GM12878 (cell line): ENCODE measurements at regions not wholly inside any gene's neighbourhood (a gene's known extent, or its start where the extent isn't known, plus 50 kb on each side); places are given as distances from the start of the nearest gene placed in this dataset.

Experiments used
- ATAC-seq: fragments of 200-7000 bp; cut with Tn5 transposase; 3 replicates; pipeline ENCODE4 v1.9.1; 2020; ENCODE audit warnings: mild to moderate bottlenecking, moderate library complexity
- BruUV-seq: library from RNA; stranded (reverse); fragments of 400-500 nt; replicated peaks from 2 replicates; lab custom pipeline; 2021; lab: Mats Ljungman, UMichigan
- CTCF ChIA-PET: fragments of 300-600 bp; sonication (Branson Sonifier 250); formaldehyde crosslinking; extraction: SDS; loops from one replicate; lab custom pipeline; 2021; ENCODE audit warnings: inconsistent platforms; lab: Yijun Ruan, JAX
- POLR2A ChIA-PET: fragments of 350-600 bp; formaldehyde crosslinking; extraction: SDS; loops from one replicate; lab custom pipeline; 2021; ENCODE audit warnings: inconsistent platforms; lab: Charles Lee
- RAD21 ChIA-PET: fragments of 300-600 bp; sonication (Branson Sonifier 250); formaldehyde crosslinking; loops from one replicate; lab custom pipeline; 2023; ENCODE audit warnings: antibody characterized with exemption; ENCODE audit not compliant: unreplicated experiment; lab: Charles Lee
- SMC1A ChIA-PET: fragments of 300-600 bp; sonication (Branson Sonifier 250); formaldehyde crosslinking; loops from one replicate; lab custom pipeline; 2023; ENCODE audit not compliant: unreplicated experiment, uncharacterized antibody; lab: Charles Lee
- DNase-seq: peaks from one replicate; pipeline ENCODE4 v3.0.0-alpha.2; 2011; ENCODE audit warnings: low read depth, low spot score
- FAIRE-seq: peaks from 3 replicates; lab custom pipeline; 2011; peaks lifted over from hg19 to GRCh38; lab: Jason Lieb, UNC
- H2AFZ ChIP-seq: 2 replicates; pipeline ENCODE4 v1.6.0; 2011; ENCODE audit warnings: low read depth, low read length, control low read depth; ENCODE audit not compliant: control insufficient read depth
- H3K27ac ChIP-seq: 2 replicates; pipeline ENCODE4 v1.5.1; 2011; ENCODE audit warnings: control low read depth; ENCODE audit not compliant: control insufficient read depth, insufficient read depth
- H3K27me3 ChIP-seq, 2 experiments: replicated peaks in 1 of 2; 2 replicates each; pipeline versions ENCODE4 v1.6.0 to v1.6.1; 2011; ENCODE audit warnings: low read length in 1 of 2; ENCODE audit not compliant: control insufficient read depth in 2 of 2, insufficient read depth in 2 of 2
- H3K36me3 ChIP-seq, 2 experiments: 2 replicates each; pipeline ENCODE4 v1.5.1; 2011; ENCODE audit warnings: low read length in 1 of 2; ENCODE audit not compliant: control insufficient read depth in 2 of 2, insufficient read depth in 2 of 2
- H3K4me1 ChIP-seq: 2 replicates; pipeline ENCODE4 v1.6.1; 2011; ENCODE audit warnings: mild to moderate bottlenecking, low read length, moderate library complexity, mixed read lengths; ENCODE audit not compliant: control insufficient read depth, insufficient read depth
- H3K4me2 ChIP-seq: 2 replicates; pipeline ENCODE4 v1.6.0; 2011; ENCODE audit warnings: control low read depth; ENCODE audit not compliant: control insufficient read depth, insufficient read depth
- H3K4me3 ChIP-seq: fragments of 200-600 bp; sonication (generic); 2 replicates; pipeline ENCODE4 v1.5.1; 2016
- H3K79me2 ChIP-seq: 2 replicates; pipeline ENCODE4 v1.6.0; 2011; ENCODE audit warnings: low read length; ENCODE audit not compliant: control insufficient read depth, insufficient read depth
- H3K9ac ChIP-seq: 2 replicates; pipeline ENCODE4 v1.8.0; 2011; ENCODE audit warnings: low read length, control low read depth, mixed read lengths; ENCODE audit not compliant: control insufficient read depth, insufficient read depth
- H3K9me3 ChIP-seq: replicated peaks from 3 replicates; pipeline ENCODE4 v1.5.1; 2011; ENCODE audit warnings: mild to moderate bottlenecking, low read length; ENCODE audit not compliant: control insufficient read depth, insufficient read depth
- H4K20me1 ChIP-seq: 2 replicates; pipeline ENCODE4 v1.6.0; 2011; ENCODE audit not compliant: control insufficient read depth, insufficient read depth
- BCL11A ChIP-seq: IDR thresholded peaks from 2 replicates; pipeline ENCODE4 v1.6.1; 2011; ENCODE audit warnings: low read depth, low read length
- BHLHE40 ChIP-seq, 2 experiments: fragments of 450-650 bp in 1 of 2; IDR thresholded peaks; 2 replicates each; pipeline ENCODE4 v1.6.1; 2011 to 2017; ENCODE audit warnings: low read depth in 2 of 2, borderline replicate concordance in 1 of 2, improper control_type of control experiment in 1 of 2, low read length in 1 of 2, mild to moderate bottlenecking in 1 of 2
- CBX5 ChIP-seq: sonication (generic); IDR thresholded peaks from 2 replicates; pipeline ENCODE4 v1.6.1; 2016; ENCODE audit warnings: low read depth, moderate library complexity, mild to moderate bottlenecking, inconsistent platforms
- CTCF ChIP-seq, 3 experiments: IDR thresholded peaks in 2 of 3; conservative IDR thresholded peaks in 1 of 3; 2 replicates each; pipeline ENCODE4 v1.5.1; 2011; ENCODE audit warnings: low read depth in 3 of 3, low read length in 3 of 3, mild to moderate bottlenecking in 3 of 3, control low read depth in 2 of 3, moderate library complexity in 2 of 3, inconsistent platforms in 1 of 3, mixed read lengths in 1 of 3; ENCODE audit not compliant: control insufficient read depth in 2 of 3, insufficient read depth in 1 of 3; ENCODE audit errors: extremely low read depth in 1 of 3
- EED ChIP-seq: sonication (generic); IDR thresholded peaks from 2 replicates; pipeline ENCODE4 v1.6.1; 2016; ENCODE audit warnings: antibody characterized with exemption, low read depth
- IKZF1 ChIP-seq: fragments of 450-650 bp; conservative IDR thresholded peaks from 2 replicates; pipeline ENCODE4 v1.6.1; 2017; ENCODE audit warnings: antibody characterized with exemption, mild to moderate bottlenecking
- NFYB ChIP-seq: IDR thresholded peaks from 2 replicates; pipeline ENCODE4 v1.6.1; 2011; ENCODE audit warnings: low read depth, mild to moderate bottlenecking, low read length, improper control_type of control experiment, moderate library complexity; ENCODE audit not compliant: insufficient read depth
- PAX5 ChIP-seq: IDR thresholded peaks from 2 replicates; pipeline ENCODE4 v1.6.1; 2011; ENCODE audit warnings: low read depth, low read length, borderline replicate concordance
- POU2F2 ChIP-seq: IDR thresholded peaks from 3 replicates; pipeline ENCODE4 v1.6.1; 2011; ENCODE audit warnings: low read depth, mild to moderate bottlenecking, low read length, borderline replicate concordance
- SMAD1 ChIP-seq: fragments of 450-650 bp; IDR thresholded peaks from 2 replicates; pipeline ENCODE4 v1.6.1; 2018; ENCODE audit warnings: mild to moderate bottlenecking, low read depth; ENCODE audit not compliant: partially characterized antibody
- ZNF24 ChIP-seq: fragments of 450-650 bp; IDR thresholded peaks from 2 replicates; pipeline ENCODE4 v1.6.1; 2017; ENCODE audit warnings: antibody characterized with exemption, mild to moderate bottlenecking
- ZNF592 ChIP-seq: fragments of 450-650 bp; IDR thresholded peaks from 2 replicates; pipeline ENCODE4 v1.6.1; 2017; ENCODE audit warnings: mild to moderate bottlenecking, moderate library complexity
- WGBS: methylation state at CpG from one replicate; pipeline ENCODE4 v1.1.6; 2016; ENCODE audit warnings: low lambda C conversion rate; ENCODE audit not compliant: insufficient replicate concordance, insufficient coverage; ENCODE audit errors: missing lambda C conversion rate; 5-methylcytosine and 5-hydroxymethylcytosine counted together
- in situ Hi-C: fragments of 300-500 bp; cut with MboI; formaldehyde crosslinking; loops from 9 replicates; pipeline ENCODE4 v1.14.3; 2018; ENCODE audit warnings: mixed read lengths
- intact Hi-C: fragments of 100-400 bp; cut with micrococcal nuclease; formaldehyde crosslinking; loops from one replicate; pipeline ENCODE4 v1.14.2; 2022; ENCODE audit not compliant: unreplicated experiment

- CTCF ChIA-PET, result interaction anchor here (0.7 kb wide), 1 partner anchor 84 kb away, joined by 3 read pairs; no protein-coding TSS in a partner anchor
- WGBS, result 0% methylated on average over 1 of the region's 1 CpG
- POLR2A ChIA-PET, result no interaction called here
- no peaks in the 10 kb centered on the region for H3K9me3 ChIP-seq
- no peaks in the 10 kb centered on the region for H3K4me1 ChIP-seq
- H3K27me3 ChIP-seq, result no peaks in the 10 kb centered on the region
- no peak overlapping the region for H2AFZ ChIP-seq
- no peaks in the 10 kb centered on the region for H3K36me3 ChIP-seq
- FAIRE-seq (no peak), ATAC-seq (no peak), DNase-seq (no peak)
- TF ChIP-seq PAX5, result no peak
- no peak for TF ChIP-seq IKZF1
- no peak for TF ChIP-seq BHLHE40 (IDR thresholded peaks at IDR 0.05; ENCODE audit: borderline replicate concordance in 1 of 2, low read depth in 2 of 2, low read length in 1 of 2)
- no peak for TF ChIP-seq POU2F2
- no peak for TF ChIP-seq CBX5
- TF ChIP-seq NFYB, result no peak
- H3K9ac ChIP-seq, result no peak overlapping the region
- intact Hi-C loops (no loop called here), in situ Hi-C loops (no loop called here)
- no peak overlapping the region for H3K27ac ChIP-seq
- no TSS peak for BruUV-seq
- no peak overlapping the region for H3K4me3 ChIP-seq
- H3K4me2 ChIP-seq, result no peak overlapping the region
- RAD21 ChIA-PET, result no interaction called here
- SMC1A ChIA-PET, result interaction anchor here (0.8 kb wide), 1 partner anchor 153 kb away, joined by 3 read pairs; no protein-coding TSS in a partner anchor
- H3K79me2 ChIP-seq, result no peaks in the 10 kb centered on the region
- no peaks in the 10 kb centered on the region for H4K20me1 ChIP-seq
Observed at GRCh38 chr18:54528942-54529376, 62.1 kb upstream of the DYNAP start.

GRCh38 chr18:54529444-54529843 is 61.6 kb upstream of the DYNAP start:
- no peak overlapping the region for H3K4me3 ChIP-seq
- CTCF ChIA-PET, result interaction anchor here (0.7 kb wide), 1 partner anchor 85 kb away, joined by 3 read pairs; no protein-coding TSS in a partner anchor
- WGBS, result 27% methylated on average over 2 of the region's 2 CpGs
- no peak overlapping the region for H3K27ac ChIP-seq
- H2AFZ ChIP-seq, result no peak overlapping the region
- H3K9me3 ChIP-seq, result no peaks in the 10 kb centered on the region
- ATAC-seq, result no peak
- FAIRE-seq, result no peak
- SMC1A ChIA-PET, result no interaction called here
- H3K9ac ChIP-seq, result no peak overlapping the region
- H3K79me2 ChIP-seq, result no peaks in the 10 kb centered on the region
- H3K36me3 ChIP-seq, result no peaks in the 10 kb centered on the region
- in situ Hi-C loops (no loop called here), intact Hi-C loops (no loop called here)
- RAD21 ChIA-PET, result no interaction called here
- BruUV-seq, result no TSS peak
- H3K4me2 ChIP-seq, result no peak overlapping the region
- no peaks in the 10 kb centered on the region for H4K20me1 ChIP-seq
- no peak for DNase-seq
- POLR2A ChIA-PET, result no interaction called here
- H3K4me1 ChIP-seq, result no peaks in the 10 kb centered on the region
- no peaks in the 10 kb centered on the region for H3K27me3 ChIP-seq
- TF ChIP-seq EED (no peak), SMAD1 (no peak), ZNF592 (no peak), BCL11A (no peak), CTCF (IDR thresholded peaks at IDR 0.05 in 2 of 3, conservative IDR thresholded peaks at IDR 0.05 in 1 of 3; ENCODE audit: control insufficient read depth in 2 of 3, extremely low read depth in 1 of 3, insufficient read depth in 1 of 3, low read depth in 3 of 3, low read length in 3 of 3) (no peak), ZNF24 (no peak)
